ENCODE measurements at regions not wholly inside any gene's neighbourhood (a gene's known extent, or its start where the extent isn't known, plus 50 kb on each side); places are given as distances from the start of the nearest gene placed in this dataset.

DNA sequence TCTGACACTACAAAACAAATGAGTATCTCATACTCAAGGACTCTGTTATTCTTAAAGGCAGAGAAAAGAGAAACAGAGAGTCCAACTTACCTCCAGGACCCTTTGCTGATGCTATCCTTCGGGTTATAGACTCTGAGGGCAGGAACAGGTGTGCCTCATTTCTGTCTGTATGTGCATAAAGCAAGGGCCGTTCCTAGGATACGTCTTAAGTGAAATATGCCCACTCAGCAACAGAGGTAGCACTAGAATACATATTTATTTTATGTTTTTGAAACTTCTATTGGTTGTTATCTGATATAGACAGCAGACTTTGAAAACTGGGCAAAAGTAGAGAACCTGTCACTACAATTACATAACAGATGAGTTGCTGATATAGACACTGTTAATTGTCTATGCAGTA lies 89.3 kb upstream of the CPNE4 start (continued):
- TF ChIP-seq REST (IDR thresholded peaks at IDR 0.05; ENCODE audit: low read depth) (no peak), ZNF274 (IDR thresholded peaks at IDR 0.05; ENCODE audit: low read depth, low read length) (no peak), CEBPB (IDR thresholded peaks at IDR 0.05; ENCODE audit: low read depth) (no peak), ZBTB33 (IDR thresholded peaks at IDR 0.05; ENCODE audit: extremely low read depth, insufficient replicate concordance, low read length) (no peak), JUND (IDR thresholded peaks at IDR 0.05) (no peak), POLR2A (IDR thresholded peaks at IDR 0.05; ENCODE audit: borderline replicate concordance, extremely low read depth, insufficient read depth, insufficient read length) (no peak), ELF1 (IDR thresholded peaks at IDR 0.05; ENCODE audit: borderline replicate concordance, low read depth) (no peak), ZFX (IDR thresholded peaks at IDR 0.05) (no peak), SP1 (IDR thresholded peaks at IDR 0.05; ENCODE audit: low read depth) (no peak)
- TF ChIP-seq, protein P1, sequence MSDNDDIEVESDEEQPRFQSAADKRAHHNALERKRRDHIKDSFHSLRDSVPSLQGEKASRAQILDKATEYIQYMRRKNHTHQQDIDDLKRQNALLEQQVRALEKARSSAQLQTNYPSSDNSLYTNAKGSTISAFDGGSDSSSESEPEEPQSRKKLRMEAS (IDR thresholded peaks at IDR 0.05): no peak

All from HCT116 (cell line).